ENCODE measurements at regions not wholly inside any gene's neighbourhood (a gene's known extent, or its start where the extent isn't known, plus 50 kb on each side); places are given as distances from the start of the nearest gene placed in this dataset.

DNA sequence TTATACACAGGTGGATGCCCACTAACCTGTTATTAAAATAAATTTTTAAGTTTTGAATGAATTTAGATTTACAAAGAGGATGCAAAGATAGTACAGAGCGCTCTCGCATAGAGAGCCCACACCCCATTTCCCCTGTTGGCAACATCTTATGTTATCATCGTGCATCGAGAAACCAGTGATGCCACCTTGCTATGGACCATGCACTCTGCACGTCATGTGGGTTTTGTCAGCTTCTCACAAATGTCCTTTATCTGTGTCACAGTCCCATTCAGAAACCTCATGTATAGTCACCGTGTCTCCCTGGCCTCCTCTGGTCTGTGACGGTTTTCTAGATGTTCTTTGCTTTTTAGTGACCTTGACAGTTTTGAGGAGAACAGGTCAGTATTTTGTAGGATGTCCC lies 60.0 kb downstream of the ING1 start:
- TF ChIP-seq, protein P1, sequence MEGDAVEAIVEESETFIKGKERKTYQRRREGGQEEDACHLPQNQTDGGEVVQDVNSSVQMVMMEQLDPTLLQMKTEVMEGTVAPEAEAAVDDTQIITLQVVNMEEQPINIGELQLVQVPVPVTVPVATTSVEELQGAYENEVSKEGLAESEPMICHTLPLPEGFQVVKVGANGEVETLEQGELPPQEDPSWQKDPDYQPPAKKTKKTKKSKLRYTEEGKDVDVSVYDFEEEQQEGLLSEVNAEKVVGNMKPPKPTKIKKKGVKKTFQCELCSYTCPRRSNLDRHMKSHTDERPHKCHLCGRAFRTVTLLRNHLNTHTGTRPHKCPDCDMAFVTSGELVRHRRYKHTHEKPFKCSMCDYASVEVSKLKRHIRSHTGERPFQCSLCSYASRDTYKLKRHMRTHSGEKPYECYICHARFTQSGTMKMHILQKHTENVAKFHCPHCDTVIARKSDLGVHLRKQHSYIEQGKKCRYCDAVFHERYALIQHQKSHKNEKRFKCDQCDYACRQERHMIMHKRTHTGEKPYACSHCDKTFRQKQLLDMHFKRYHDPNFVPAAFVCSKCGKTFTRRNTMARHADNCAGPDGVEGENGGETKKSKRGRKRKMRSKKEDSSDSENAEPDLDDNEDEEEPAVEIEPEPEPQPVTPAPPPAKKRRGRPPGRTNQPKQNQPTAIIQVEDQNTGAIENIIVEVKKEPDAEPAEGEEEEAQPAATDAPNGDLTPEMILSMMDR (IDR thresholded peaks at IDR 0.05; ENCODE audit: low read length), result no peak
- TF ChIP-seq EZH2 (IDR thresholded peaks at IDR 0.05; ENCODE audit: borderline replicate concordance, low read length), result no peak

Data from OCI-LY1 (cell line).